ENCODE measurements at regions not wholly inside any gene's neighbourhood (a gene's known extent, or its start where the extent isn't known, plus 50 kb on each side); places are given as distances from the start of the nearest gene placed in this dataset.

DNA sequence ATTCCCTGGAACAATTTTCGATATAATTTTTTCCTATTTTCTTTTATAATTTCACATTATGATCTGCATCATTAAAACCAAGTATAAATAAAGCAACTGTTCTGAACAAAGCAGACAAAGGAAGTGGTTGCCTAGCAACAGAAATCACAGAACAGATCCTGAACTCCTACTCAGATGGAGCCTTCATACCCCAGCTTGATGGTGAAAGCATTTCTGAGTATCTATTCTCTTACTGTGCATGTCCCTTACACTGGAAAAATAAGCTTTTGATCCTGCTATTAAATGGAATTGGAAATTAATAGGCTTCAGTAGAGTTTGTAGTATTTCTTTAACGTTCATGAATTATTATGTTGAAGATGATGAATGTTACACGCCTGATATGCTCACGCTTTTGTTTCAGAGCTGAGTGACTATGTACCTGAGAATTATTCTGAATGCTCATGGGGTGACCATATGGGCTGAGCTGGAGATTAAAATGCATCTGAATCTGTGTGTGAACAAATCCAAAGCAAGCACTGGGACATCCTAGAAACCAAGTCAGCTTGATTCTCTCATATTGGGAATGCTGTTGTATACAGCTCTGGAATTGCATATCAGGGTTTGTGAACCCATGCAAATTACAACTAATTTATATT, 254.0 kb downstream of the KCNJ3 start:
- Histone ChIP-seq H3K27ac (ENCODE audit: low read depth, low read length) (no peak overlapping the region), H3K4me1 (replicated peaks in 1 of 4; ENCODE audit: control insufficient read depth in 3 of 4, insufficient read depth in 4 of 4, low read length in 3 of 4) (no peaks in the 10 kb centered on the region), H3K4me2 (ENCODE audit: insufficient read depth in 1 of 2, low read depth in 2 of 2, low read length in 2 of 2) (no peak overlapping the region), H3K79me1 (ENCODE audit: low read depth, low read length) (no peaks in the 10 kb centered on the region), H3K36me3 (ENCODE audit: control insufficient read depth in 2 of 4, insufficient read depth in 4 of 4, low read length in 3 of 4) (no peaks in the 10 kb centered on the region), H4K5ac (ENCODE audit: insufficient read length, low read depth, low read length) (no peak overlapping the region), H3K4me3 (ENCODE audit: extremely low read depth in 1 of 4, insufficient read depth in 2 of 4, low read depth in 3 of 4, low read length in 4 of 4) (no peak overlapping the region), H3K9me3 (ENCODE audit: insufficient read depth in 2 of 2, low read depth in 1 of 2, low read length in 1 of 2) (no peaks in the 10 kb centered on the region), H3K18ac (ENCODE audit: extremely low read depth, low read length) (no peak overlapping the region), H4K20me1 (replicated peaks in 1 of 2; ENCODE audit: control insufficient read depth in 1 of 2, insufficient read depth in 2 of 2, low read length in 2 of 2) (no peaks in the 10 kb centered on the region), H2BK20ac (ENCODE audit: low read length) (no peak overlapping the region), H3K27me3 (replicated peaks in 1 of 4; ENCODE audit: control insufficient read depth in 3 of 4, extremely low read depth in 1 of 4, insufficient read depth in 3 of 4, low read length in 3 of 4) (no peaks in the 10 kb centered on the region), H2AK5ac (ENCODE audit: low read depth, low read length) (no peak overlapping the region), H2BK15ac (ENCODE audit: low read length) (no peak overlapping the region), H3K56ac (replicated peaks; ENCODE audit: insufficient read length, low read depth, low read length) (no peak overlapping the region), H2AFZ (ENCODE audit: low read length) (no peak overlapping the region), H2BK5ac (ENCODE audit: low read depth, low read length) (no peak overlapping the region), H3K9ac (replicated peaks in 1 of 4; ENCODE audit: extremely low read depth in 1 of 4, low read depth in 3 of 4, low read length in 3 of 4) (no peak overlapping the region), H4K8ac (ENCODE audit: extremely low read depth, insufficient read depth, low read length) (no peak overlapping the region), H3K23ac (ENCODE audit: insufficient read length) (no peak overlapping the region), H4K91ac (replicated peaks; ENCODE audit: insufficient read length, low read length) (no peak overlapping the region), H3K4ac (replicated peaks; ENCODE audit: insufficient read length, low read depth, low read length) (no peak overlapping the region), H3K79me2 (ENCODE audit: control insufficient read depth in 1 of 2, insufficient read depth in 2 of 2, low read length in 2 of 2) (no peaks in the 10 kb centered on the region), H2BK120ac (replicated peaks; ENCODE audit: low read depth, low read length) (no peak overlapping the region), H2BK12ac (ENCODE audit: low read depth, low read length) (no peak overlapping the region), H3K14ac (ENCODE audit: insufficient read length) (no peak overlapping the region), H3K23me2 (ENCODE audit: low read depth, low read length) (no peaks in the 10 kb centered on the region)
- DNase-seq (ENCODE audit: low read depth in 1 of 2, low spot score in 2 of 2) = no peak
- peak; percentile 7 for FAIRE-seq
- CTCF ChIA-PET (ENCODE audit: partially characterized antibody) = no interaction called here
- WGBS, 2 experiments (ENCODE audit: extremely low coverage in 1 of 2, insufficient coverage in 1 of 2, insufficient read length in 1 of 2, insufficient replicate concordance in 2 of 2, low coverage in 1 of 2, low lambda C conversion rate in 2 of 2, missing lambda C conversion rate in 1 of 2) = 0 to 67% methylated on average over 1 to 4 of the region's 4 CpGs
- POLR2A ChIA-PET (ENCODE audit: partially characterized antibody) = no interaction called here
- no peak for TF ChIP-seq YY1 (IDR thresholded peaks at IDR 0.05; ENCODE audit: low read depth, low read length)
- TF ChIP-seq TEAD4 (IDR thresholded peaks at IDR 0.05; ENCODE audit: low read depth, low read length) = no peak
- no peak for TF ChIP-seq TCF12 (IDR thresholded peaks at IDR 0.05; ENCODE audit: low read depth, low read length)
- TF ChIP-seq USF2 (IDR thresholded peaks at IDR 0.05; ENCODE audit: low read length) = no peak
- TF ChIP-seq NANOG (IDR thresholded peaks at IDR 0.05; ENCODE audit: insufficient read depth, low read depth, low read length, poor library complexity, severe bottlenecking) = no peak
- no peak for TF ChIP-seq RFX5 (IDR thresholded peaks at IDR 0.05; ENCODE audit: borderline replicate concordance, low read depth, low read length)
- TF ChIP-seq CREB1 (IDR thresholded peaks at IDR 0.05) = no peak
- TF ChIP-seq EP300 (IDR thresholded peaks at IDR 0.05; ENCODE audit: borderline replicate concordance in 1 of 2, low read depth in 2 of 2, low read length in 2 of 2) = no peak
- no peak for TF ChIP-seq KDM1A (IDR thresholded peaks at IDR 0.05; ENCODE audit: borderline replicate concordance, low read length)
- TF ChIP-seq GABPA (IDR thresholded peaks at IDR 0.05; ENCODE audit: borderline replicate concordance, insufficient read depth, low read length) = no peak
- TF ChIP-seq CHD2 (IDR thresholded peaks at IDR 0.05; ENCODE audit: low read length) = no peak
- TF ChIP-seq CHD1 (IDR thresholded peaks at IDR 0.05; ENCODE audit: low read depth, low read length) = no peak
- TF ChIP-seq BRCA1 (IDR thresholded peaks at IDR 0.05; ENCODE audit: low read depth, low read length) = no peak

Measured in H1 (cell line).